ENCODE measurements at regions not wholly inside any gene's neighbourhood (a gene's known extent, or its start where the extent isn't known, plus 50 kb on each side); places are given as distances from the start of the nearest gene placed in this dataset.

DNA sequence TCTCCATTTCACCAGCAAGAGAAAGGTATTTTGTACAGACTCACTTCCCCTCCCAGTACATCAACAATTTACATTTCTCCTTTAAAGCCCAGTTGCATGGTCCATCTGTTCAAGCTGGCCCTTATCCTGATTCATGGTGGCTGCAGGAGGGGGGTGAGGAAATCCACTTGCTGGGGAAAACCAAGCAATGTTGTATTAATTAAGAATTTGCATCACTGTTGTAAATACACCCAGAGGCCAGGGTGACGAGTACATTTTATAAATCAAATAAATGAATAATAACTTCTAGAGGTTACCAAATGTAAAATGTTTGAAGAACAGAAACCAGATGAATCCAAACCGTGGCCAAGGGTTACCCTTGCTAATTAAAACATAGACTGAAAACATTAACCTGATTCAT is 395.9 kb upstream of the INTU start:
- Histone ChIP-seq H3K9me3 (ENCODE audit: control insufficient read depth, low read length) (no peaks in the 10 kb centered on the region), H3K27me3 (replicated peaks; ENCODE audit: control insufficient read depth, insufficient read depth, low read length) (no peaks in the 10 kb centered on the region), H3K9ac (ENCODE audit: low read length) (no peak overlapping the region), H3K36me3 (ENCODE audit: control insufficient read depth, insufficient read depth, low read length, severe bottlenecking) (no peaks in the 10 kb centered on the region), H3K4me1 (ENCODE audit: control insufficient read depth, insufficient read depth, low read length) (peaks cover 20% of the 10 kb centered on the region), H3K4me3 (ENCODE audit: low read length) (no peak overlapping the region)
- no peak for DNase-seq (ENCODE audit: low read depth)

DNA sequence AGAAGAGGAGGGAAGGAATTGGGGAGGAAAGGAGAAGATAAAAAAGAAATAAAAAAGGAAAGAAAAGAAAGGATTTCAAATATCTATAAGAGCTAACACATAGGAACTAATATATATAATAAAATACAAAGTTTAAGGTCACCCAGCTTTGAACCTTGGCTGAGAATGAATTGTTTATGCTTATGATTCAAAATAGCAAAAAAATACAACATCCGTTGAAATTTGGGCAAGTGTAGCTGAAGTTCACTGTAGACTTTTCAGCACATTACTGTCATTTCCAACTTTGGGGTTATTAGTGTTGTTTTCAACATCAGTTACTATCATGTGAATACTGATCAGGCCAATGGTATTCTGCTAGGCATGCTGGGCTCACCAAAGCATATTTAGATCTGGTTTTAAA is 395.2 kb upstream of the INTU start:
- no peak overlapping the region for H3K9ac ChIP-seq (ENCODE audit: low read length)
- no peak for DNase-seq (ENCODE audit: low read depth)
- H3K36me3 ChIP-seq (ENCODE audit: control insufficient read depth, insufficient read depth, low read length, severe bottlenecking) = no peaks in the 10 kb centered on the region
- no peak overlapping the region for H3K4me3 ChIP-seq (ENCODE audit: low read length)
- peaks cover 20% of the 10 kb centered on the region for H3K4me1 ChIP-seq (ENCODE audit: control insufficient read depth, insufficient read depth, low read length)
- H3K9me3 ChIP-seq (ENCODE audit: control insufficient read depth, low read length) = no peaks in the 10 kb centered on the region
- no peaks in the 10 kb centered on the region for H3K27me3 ChIP-seq (replicated peaks; ENCODE audit: control insufficient read depth, insufficient read depth, low read length)

DNA sequence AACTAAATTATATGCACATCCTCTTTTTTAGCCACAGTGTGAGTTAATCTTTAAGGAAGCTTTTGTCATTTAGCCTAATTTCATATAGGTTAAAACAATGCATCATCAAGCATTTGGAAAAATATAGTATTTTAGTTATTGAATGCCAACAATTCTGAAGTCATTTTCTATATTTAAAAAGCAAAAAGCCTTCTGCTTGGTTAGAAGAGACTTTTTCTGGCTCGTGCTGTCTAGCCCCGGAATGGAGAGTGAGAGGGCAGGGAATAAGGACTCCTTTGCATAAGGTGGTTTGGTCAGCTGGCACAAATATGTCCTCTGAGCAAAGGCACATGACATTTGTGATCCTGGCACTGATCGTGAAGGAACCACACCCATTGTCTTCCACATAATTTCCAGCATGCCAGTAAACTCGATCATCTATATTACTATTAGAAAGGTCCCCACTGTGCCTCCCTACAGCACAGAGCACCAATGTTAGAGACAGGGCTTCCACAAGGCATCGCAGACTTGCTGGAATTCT is 393.7 kb upstream of the INTU start:
- Histone ChIP-seq H3K27me3 (replicated peaks; ENCODE audit: control insufficient read depth, insufficient read depth, low read length) (no peaks in the 10 kb centered on the region), H3K9ac (ENCODE audit: low read length) (no peak overlapping the region), H3K36me3 (ENCODE audit: control insufficient read depth, insufficient read depth, low read length, severe bottlenecking) (no peaks in the 10 kb centered on the region), H3K4me1 (ENCODE audit: control insufficient read depth, insufficient read depth, low read length) (peaks cover 20% of the 10 kb centered on the region), H3K4me3 (ENCODE audit: low read length) (no peak overlapping the region), H3K9me3 (ENCODE audit: control insufficient read depth, low read length) (no peaks in the 10 kb centered on the region)
- DNase-seq (ENCODE audit: low read depth) = no peak

DNA sequence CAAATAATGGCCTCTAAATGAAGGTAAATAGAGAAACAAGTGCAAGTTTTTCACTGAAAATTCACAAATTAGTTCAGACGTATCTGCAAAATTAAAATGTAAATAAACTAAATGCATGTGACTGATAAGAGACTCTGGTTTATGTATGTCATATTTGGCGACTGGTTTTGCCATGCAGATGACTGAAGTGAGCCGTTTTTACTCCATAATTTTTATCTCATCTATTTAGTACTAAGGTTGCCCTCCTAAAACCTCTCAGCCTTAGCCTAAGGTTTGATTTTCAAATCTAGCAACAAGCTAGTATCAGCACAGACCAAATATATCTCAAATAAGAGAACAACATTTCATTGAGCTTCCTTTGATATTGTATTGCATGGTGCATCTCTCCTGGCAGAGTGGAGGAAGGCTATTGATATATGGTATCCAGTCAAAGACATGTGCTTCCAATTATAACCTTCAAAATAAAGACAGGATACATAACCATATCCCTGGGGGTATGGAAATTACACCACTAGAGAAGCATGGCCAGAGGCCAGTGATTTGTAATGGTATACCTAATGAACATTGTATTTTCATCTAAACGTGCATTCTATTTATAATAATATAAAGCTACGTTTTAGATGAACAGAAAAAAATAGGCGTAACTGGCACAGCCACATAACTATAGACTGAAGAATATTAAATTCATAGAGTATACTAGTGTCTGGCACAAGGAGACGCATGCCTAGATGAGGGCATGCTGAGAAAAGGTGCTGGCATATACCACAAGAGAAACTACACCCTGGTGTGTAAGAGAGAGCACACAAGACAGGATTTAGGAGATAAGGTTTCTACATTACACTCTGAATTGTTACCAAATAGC is 392.6 kb upstream of the INTU start:
- no peak overlapping the region for H3K9ac ChIP-seq (ENCODE audit: low read length)
- no peaks in the 10 kb centered on the region for H3K27me3 ChIP-seq (replicated peaks; ENCODE audit: control insufficient read depth, insufficient read depth, low read length)
- no peaks in the 10 kb centered on the region for H3K9me3 ChIP-seq (ENCODE audit: control insufficient read depth, low read length)
- no peak overlapping the region for H3K4me3 ChIP-seq (ENCODE audit: low read length)
- peak; percentile 20 for DNase-seq (ENCODE audit: low read depth)
- peaks cover 20% of the 10 kb centered on the region for H3K4me1 ChIP-seq (ENCODE audit: control insufficient read depth, insufficient read depth, low read length)
- H3K36me3 ChIP-seq (ENCODE audit: control insufficient read depth, insufficient read depth, low read length, severe bottlenecking) = no peaks in the 10 kb centered on the region

DNA sequence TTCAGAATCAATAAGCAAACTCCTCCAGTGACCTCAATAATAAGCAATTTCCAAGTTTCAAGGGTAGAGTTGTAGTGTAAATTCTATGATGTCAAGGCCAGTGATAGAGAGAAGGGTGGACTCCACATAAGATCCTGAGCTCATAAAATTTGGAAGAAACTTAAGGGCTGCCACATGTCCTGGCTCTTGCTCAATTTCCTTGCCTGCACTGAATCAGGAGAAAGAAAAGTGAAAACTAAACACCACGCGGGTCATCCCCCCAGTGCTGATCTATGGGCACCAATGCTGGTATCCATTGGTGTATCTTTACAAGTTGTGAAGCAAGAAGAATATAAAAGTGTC is 392.0 kb upstream of the INTU start:
- Histone ChIP-seq H3K4me1 (ENCODE audit: control insufficient read depth, insufficient read depth, low read length) (peaks cover 23% of the 10 kb centered on the region), H3K36me3 (ENCODE audit: control insufficient read depth, insufficient read depth, low read length, severe bottlenecking) (no peaks in the 10 kb centered on the region), H3K27me3 (replicated peaks; ENCODE audit: control insufficient read depth, insufficient read depth, low read length) (no peaks in the 10 kb centered on the region), H3K4me3 (ENCODE audit: low read length) (no peak overlapping the region), H3K9ac (ENCODE audit: low read length) (no peak overlapping the region), H3K9me3 (ENCODE audit: control insufficient read depth, low read length) (no peaks in the 10 kb centered on the region)
- no peak for DNase-seq (ENCODE audit: low read depth)

DNA sequence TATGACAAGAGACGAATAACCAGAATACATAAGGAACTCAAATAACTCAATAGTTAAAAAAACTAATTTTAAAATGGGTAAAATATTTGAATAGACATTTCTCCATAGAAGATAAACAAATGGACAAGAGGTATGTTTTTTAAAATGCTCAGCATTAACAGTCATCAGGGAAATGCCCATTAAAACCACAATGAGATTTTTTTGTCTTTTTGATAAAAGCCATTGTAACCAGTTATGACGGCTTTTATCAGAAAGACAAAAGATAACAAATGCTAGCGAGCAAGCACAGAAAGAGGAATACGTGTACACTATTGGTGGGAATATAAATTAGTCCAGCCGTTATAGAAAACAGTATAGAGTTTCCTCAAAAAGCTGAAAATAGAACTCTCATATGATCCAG is 388.2 kb upstream of the INTU start:
- no peaks in the 10 kb centered on the region for H3K27me3 ChIP-seq (replicated peaks; ENCODE audit: control insufficient read depth, insufficient read depth, low read length)
- no peak overlapping the region for H3K4me3 ChIP-seq (ENCODE audit: low read length)
- H3K36me3 ChIP-seq (ENCODE audit: control insufficient read depth, insufficient read depth, low read length, severe bottlenecking) = no peaks in the 10 kb centered on the region
- H3K9ac ChIP-seq (ENCODE audit: low read length) = no peak overlapping the region
- peaks cover 19% of the 10 kb centered on the region for H3K4me1 ChIP-seq (ENCODE audit: control insufficient read depth, insufficient read depth, low read length)
- DNase-seq (ENCODE audit: low read depth) = no peak
- no peaks in the 10 kb centered on the region for H3K9me3 ChIP-seq (ENCODE audit: control insufficient read depth, low read length)

DNA sequence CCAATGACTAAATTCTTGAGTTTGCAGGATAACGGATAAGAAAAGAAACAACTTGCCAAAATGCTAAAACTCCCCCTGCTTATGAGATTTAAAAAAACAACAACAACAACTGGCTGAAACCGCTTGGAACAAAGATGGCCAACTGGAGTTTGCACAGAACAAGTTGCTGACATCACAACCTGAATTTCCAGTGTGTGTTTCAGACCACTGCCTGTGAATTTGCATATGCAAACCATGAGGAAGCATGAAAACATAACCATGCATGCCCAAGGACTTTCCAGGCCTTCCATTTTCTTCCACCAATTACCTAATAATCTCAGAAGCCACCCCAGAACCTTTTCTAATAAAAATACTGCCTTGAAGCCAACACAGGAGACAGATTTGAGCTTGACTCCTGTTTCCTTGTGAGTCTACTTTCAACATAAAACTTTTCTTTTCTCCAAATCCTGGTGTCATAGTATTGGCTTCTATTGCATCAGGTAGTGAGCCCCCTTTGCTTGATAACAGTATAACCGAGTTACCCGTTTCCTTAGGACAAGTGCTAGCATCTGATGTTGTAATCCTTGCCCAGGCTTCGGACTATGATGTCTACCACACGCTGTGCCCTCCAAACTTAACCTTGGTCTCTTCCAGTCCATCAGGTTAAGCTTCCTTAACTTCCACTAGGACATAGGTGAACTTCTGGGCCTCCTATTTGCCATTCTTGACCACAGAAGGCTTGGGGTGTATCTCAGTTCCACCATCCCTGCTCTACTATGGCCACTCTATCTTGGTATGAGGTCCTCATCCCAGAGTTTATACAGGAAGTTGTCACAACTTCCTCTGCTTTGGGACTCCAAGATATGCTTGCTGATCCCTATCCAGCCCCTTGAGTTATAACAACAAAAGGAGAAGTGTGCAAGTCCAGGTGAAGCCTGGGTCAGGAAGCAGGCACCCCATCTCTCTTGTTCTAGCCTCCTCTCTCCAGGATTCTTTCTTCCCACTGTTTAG is 385.5 kb upstream of the INTU start:
- Histone ChIP-seq H3K9ac (ENCODE audit: low read length) (no peak overlapping the region), H3K27me3 (replicated peaks; ENCODE audit: control insufficient read depth, insufficient read depth, low read length) (no peaks in the 10 kb centered on the region), H3K9me3 (ENCODE audit: control insufficient read depth, low read length) (no peaks in the 10 kb centered on the region), H3K4me3 (ENCODE audit: low read length) (no peak overlapping the region), H3K36me3 (ENCODE audit: control insufficient read depth, insufficient read depth, low read length, severe bottlenecking) (no peaks in the 10 kb centered on the region), H3K4me1 (ENCODE audit: control insufficient read depth, insufficient read depth, low read length) (peaks cover 12% of the 10 kb centered on the region)
- DNase-seq (ENCODE audit: low read depth) = no peak

DNA sequence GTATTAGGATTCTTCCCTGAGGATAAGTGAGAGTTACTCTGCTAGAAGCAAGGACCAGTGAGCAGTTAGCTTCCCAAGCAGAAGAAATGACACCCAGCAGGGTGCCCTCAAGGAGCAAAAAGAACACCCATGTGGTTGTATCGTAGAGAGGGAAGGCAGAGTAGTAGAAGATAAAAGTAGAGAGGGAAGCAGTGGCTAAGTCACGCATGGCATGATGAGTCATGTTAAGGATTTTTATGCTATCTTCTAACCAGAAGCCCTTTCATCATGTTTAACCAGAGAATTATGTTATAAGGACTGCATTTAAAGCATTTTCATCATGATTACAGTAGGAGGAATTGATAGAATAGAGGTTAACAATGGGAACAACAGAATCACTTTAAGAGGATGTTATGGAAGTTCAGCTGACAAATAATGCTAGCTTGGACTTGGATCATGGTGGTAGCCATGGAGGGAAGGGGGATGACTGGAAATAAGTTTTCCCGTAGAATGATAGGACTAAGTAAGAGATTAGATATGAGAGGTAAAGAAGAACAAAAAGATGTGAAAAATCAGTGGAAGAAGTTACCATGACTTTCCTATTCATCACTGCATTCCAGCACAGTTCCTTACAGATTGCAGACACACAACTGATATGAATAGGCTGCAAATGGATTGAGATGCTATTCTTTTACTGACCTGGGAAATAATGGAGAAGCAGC is 383.5 kb upstream of the INTU start:
- DNase-seq (ENCODE audit: low read depth) = peak; percentile 69
- H3K4me1 ChIP-seq (ENCODE audit: control insufficient read depth, insufficient read depth, low read length) = peaks cover 12% of the 10 kb centered on the region
- no peaks in the 10 kb centered on the region for H3K36me3 ChIP-seq (ENCODE audit: control insufficient read depth, insufficient read depth, low read length, severe bottlenecking)

DNA sequence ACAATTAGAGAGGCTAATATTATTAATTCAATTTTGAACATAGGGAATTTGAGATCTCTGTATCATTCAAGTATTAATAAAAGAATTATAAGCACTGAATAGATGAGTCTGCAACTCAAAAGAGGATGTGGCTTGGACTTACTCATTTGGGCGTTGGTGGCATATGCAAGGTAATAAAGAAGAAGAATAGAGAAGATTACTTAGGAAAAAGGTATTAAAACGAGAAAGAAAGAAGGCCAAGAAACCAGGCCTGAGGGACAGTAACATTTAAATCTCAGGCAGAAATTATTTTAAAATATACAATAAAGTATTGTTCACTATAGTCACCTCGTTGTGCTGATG is 383.0 kb upstream of the INTU start:
- Histone ChIP-seq H3K4me1 (ENCODE audit: control insufficient read depth, insufficient read depth, low read length) (peaks cover 12% of the 10 kb centered on the region), H3K27me3 (replicated peaks; ENCODE audit: control insufficient read depth, insufficient read depth, low read length) (no peaks in the 10 kb centered on the region), H3K36me3 (ENCODE audit: control insufficient read depth, insufficient read depth, low read length, severe bottlenecking) (no peaks in the 10 kb centered on the region), H3K9ac (ENCODE audit: low read length) (no peak overlapping the region), H3K4me3 (ENCODE audit: low read length) (no peak overlapping the region), H3K9me3 (ENCODE audit: control insufficient read depth, low read length) (no peaks in the 10 kb centered on the region)
- no peak for DNase-seq (ENCODE audit: low read depth)

More for the DNA sequence above, 383.5 kb upstream of the INTU start:
- no peak overlapping the region for H3K4me3 ChIP-seq (ENCODE audit: low read length)
- H3K9ac ChIP-seq (ENCODE audit: low read length) = no peak overlapping the region
- no peaks in the 10 kb centered on the region for H3K9me3 ChIP-seq (ENCODE audit: control insufficient read depth, low read length)
- H3K27me3 ChIP-seq (replicated peaks; ENCODE audit: control insufficient read depth, insufficient read depth, low read length) = no peaks in the 10 kb centered on the region

DNA sequence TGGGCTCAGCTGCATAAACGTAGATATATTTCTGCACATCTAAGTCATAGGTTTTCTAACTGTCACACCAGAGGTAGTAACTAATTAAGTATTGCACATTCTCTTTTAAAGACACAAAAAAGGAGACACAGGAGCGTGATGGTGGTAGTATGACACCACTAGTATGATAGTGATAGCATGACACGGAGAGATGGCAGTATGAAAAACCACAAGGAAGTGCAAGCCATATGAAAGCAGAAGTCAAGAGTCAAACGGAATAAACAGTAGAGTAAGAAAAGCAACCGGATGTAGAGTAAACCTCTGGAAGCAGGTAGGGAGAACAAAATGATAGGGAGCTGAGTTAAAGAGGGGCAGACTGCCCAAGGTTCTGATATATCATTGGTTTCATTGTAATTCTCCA is 382.2 kb upstream of the INTU start:
- Histone ChIP-seq H3K27me3 (replicated peaks; ENCODE audit: control insufficient read depth, insufficient read depth, low read length) (no peaks in the 10 kb centered on the region), H3K4me3 (ENCODE audit: low read length) (no peak overlapping the region), H3K9ac (ENCODE audit: low read length) (no peak overlapping the region), H3K36me3 (ENCODE audit: control insufficient read depth, insufficient read depth, low read length, severe bottlenecking) (no peaks in the 10 kb centered on the region), H3K9me3 (ENCODE audit: control insufficient read depth, low read length) (no peaks in the 10 kb centered on the region), H3K4me1 (ENCODE audit: control insufficient read depth, insufficient read depth, low read length) (peaks cover 11% of the 10 kb centered on the region)
- no peak for DNase-seq (ENCODE audit: low read depth)

DNA sequence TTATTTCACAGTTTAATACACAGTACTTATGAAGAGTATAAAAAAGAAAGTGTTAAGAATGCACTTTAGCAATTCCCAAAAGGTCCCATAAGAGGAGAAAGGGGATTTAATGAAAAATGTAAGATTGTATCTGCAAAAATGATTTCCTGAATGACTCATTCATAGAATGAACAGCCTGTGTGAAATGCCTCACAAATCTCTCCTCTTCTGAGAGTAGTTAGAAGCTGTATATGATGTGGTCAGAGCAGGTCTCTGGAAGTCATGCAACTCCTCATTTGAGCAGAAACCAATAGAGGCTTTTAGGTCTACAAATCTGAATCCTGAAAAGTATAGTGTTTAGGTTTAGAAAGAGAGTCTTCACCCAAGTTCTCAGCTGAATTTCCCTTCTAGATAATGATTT is 381.3 kb upstream of the INTU start:
- no peaks in the 10 kb centered on the region for H3K27me3 ChIP-seq (replicated peaks; ENCODE audit: control insufficient read depth, insufficient read depth, low read length)
- H3K4me1 ChIP-seq (ENCODE audit: control insufficient read depth, insufficient read depth, low read length) = peaks cover 5% of the 10 kb centered on the region
- DNase-seq (ENCODE audit: low read depth) = peak; percentile 77
- H3K9ac ChIP-seq (ENCODE audit: low read length) = no peak overlapping the region
- H3K36me3 ChIP-seq (ENCODE audit: control insufficient read depth, insufficient read depth, low read length, severe bottlenecking) = no peaks in the 10 kb centered on the region
- H3K4me3 ChIP-seq (ENCODE audit: low read length) = no peak overlapping the region
- no peaks in the 10 kb centered on the region for H3K9me3 ChIP-seq (ENCODE audit: control insufficient read depth, low read length)

Data from adipocyte (in vitro differentiated cells).